Vagina (tissue), 2 donors: ENCODE measurements at regions not wholly inside any gene's neighbourhood (a gene's known extent, or its start where the extent isn't known, plus 50 kb on each side); places are given as distances from the start of the nearest gene placed in this dataset.

Experiments used
- POLR2AphosphoS5 ChIP-seq, 2 donors: sonication (generic); formaldehyde crosslinking; IDR thresholded peaks; one replicate each; pipeline ENCODE4 v1.9.0; 2017; ENCODE audit warnings: antibody characterized with exemption in 2 of 2, mild to moderate bottlenecking in 2 of 2, low read depth in 1 of 2; ENCODE audit not compliant: insufficient read depth in 1 of 2
- TF ChIP-seq, protein P1 (sequence below), 3 experiments: fragments of 450-650 bp in 2 of 3; fragments of 200-600 bp in 1 of 3; sonication (generic) in 1 of 3; IDR thresholded peaks; one replicate each; pipeline ENCODE4 v1.5.1; 2017 to 2019; ENCODE audit warnings: antibody characterized with exemption in 3 of 3, mild to moderate bottlenecking in 2 of 3, moderate library complexity in 2 of 3

DNA sequence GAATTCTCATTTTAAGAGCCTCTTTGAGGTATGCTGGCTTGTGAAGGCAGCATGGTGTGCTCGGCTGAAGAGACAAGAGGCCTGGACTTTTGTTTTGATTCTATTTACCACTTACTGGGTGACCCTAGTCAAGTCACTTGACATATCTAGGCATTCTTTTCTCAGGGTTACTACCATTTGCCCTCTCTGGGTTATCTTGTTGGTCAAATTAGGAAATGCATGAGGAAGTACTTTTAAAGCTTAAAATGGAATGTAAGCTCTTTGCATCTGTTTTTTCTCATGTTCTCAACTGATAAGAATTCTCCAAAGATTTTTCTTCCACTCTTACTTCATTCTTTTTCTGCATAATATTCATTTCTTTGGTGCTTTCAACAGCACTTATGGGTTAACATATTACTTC lies 173.1 kb downstream of the PLK2 start:
- TF ChIP-seq, protein P1, sequence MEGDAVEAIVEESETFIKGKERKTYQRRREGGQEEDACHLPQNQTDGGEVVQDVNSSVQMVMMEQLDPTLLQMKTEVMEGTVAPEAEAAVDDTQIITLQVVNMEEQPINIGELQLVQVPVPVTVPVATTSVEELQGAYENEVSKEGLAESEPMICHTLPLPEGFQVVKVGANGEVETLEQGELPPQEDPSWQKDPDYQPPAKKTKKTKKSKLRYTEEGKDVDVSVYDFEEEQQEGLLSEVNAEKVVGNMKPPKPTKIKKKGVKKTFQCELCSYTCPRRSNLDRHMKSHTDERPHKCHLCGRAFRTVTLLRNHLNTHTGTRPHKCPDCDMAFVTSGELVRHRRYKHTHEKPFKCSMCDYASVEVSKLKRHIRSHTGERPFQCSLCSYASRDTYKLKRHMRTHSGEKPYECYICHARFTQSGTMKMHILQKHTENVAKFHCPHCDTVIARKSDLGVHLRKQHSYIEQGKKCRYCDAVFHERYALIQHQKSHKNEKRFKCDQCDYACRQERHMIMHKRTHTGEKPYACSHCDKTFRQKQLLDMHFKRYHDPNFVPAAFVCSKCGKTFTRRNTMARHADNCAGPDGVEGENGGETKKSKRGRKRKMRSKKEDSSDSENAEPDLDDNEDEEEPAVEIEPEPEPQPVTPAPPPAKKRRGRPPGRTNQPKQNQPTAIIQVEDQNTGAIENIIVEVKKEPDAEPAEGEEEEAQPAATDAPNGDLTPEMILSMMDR (IDR thresholded peaks at IDR 0.05): no peak
- TF ChIP-seq POLR2AphosphoS5 (IDR thresholded peaks at IDR 0.05; ENCODE audit: insufficient read depth in 1 of 2, low read depth in 1 of 2): no peak
